Panc1 (cell line): ENCODE measurements at regions not wholly inside any gene's neighbourhood (a gene's known extent, or its start where the extent isn't known, plus 50 kb on each side); places are given as distances from the start of the nearest gene placed in this dataset.

Experiments used
- CTCF ChIP-seq: fragments of 450-650 bp; IDR thresholded peaks from 2 replicates; pipeline ENCODE4 v1.5.1; 2017; ENCODE audit warnings: mild to moderate bottlenecking
- POLR2AphosphoS5 ChIP-seq: IDR thresholded peaks from 2 replicates; pipeline ENCODE4 v1.6.1; 2012; ENCODE audit warnings: mild to moderate bottlenecking, low read depth, low read length, moderate library complexity
- REST ChIP-seq, 2 experiments: IDR thresholded peaks; 2 replicates each; pipeline ENCODE4 v1.6.1; 2011 to 2012; ENCODE audit warnings: low read depth in 2 of 2, control low read depth in 1 of 2, low read length in 1 of 2, mild to moderate bottlenecking in 1 of 2, moderate library complexity in 1 of 2; ENCODE audit not compliant: insufficient read depth in 1 of 2
- TCF7L2 ChIP-seq: IDR thresholded peaks from 2 replicates; pipeline ENCODE4 v1.6.1; 2011; ENCODE audit warnings: mild to moderate bottlenecking, low read depth, low read length, inconsistent platforms

DNA sequence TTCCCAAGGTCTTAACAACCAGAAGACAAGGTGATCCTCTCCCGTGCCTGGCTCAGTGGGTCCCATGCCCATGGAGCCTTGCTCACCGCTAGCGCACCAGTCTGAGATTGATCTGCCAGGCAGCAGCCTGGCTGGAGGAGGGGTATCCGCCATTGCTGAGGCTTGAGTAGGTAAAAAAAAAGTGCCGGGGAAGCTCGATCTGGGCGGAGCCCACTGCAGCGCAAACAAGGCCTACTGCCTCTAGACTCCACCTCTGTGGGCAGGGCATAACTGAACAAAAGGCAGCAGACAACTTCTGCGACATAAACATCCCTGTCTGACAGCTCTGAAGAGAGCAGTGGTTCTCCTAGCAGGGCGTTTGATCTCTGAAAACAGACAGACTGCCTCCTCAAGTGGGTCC is 104.0 kb downstream of the C14orf39 start:
- no peak for TF ChIP-seq CTCF
- TF ChIP-seq REST (IDR thresholded peaks at IDR 0.05; ENCODE audit: insufficient read depth in 1 of 2, low read depth in 2 of 2, low read length in 1 of 2) = no peak
- TF ChIP-seq TCF7L2 = no peak
- TF ChIP-seq POLR2AphosphoS5 = no peak
